B cell (primary cell): ENCODE measurements at regions not wholly inside any gene's neighbourhood (a gene's known extent, or its start where the extent isn't known, plus 50 kb on each side); places are given as distances from the start of the nearest gene placed in this dataset.

Experiments used
- ATAC-seq: fragments of 200-7000 bp; cut with Tn5 transposase; one replicate; pipeline ENCODE4 v1.10.0; 2021; ENCODE audit warnings: low read depth, mild to moderate bottlenecking, moderate number of reproducible peaks, moderate library complexity
- CTCF ChIA-PET: fragments of 350-600 bp; sonication (Branson Sonifier 250); formaldehyde crosslinking; loops from one replicate; lab custom pipeline; 2021; ENCODE audit warnings: antibody characterized with exemption, inconsistent platforms; lab: Charles Lee
- POLR2A ChIA-PET: fragments of 350-600 bp; sonication (Branson Sonifier 250); formaldehyde crosslinking; loops from one replicate; lab custom pipeline; 2021; ENCODE audit warnings: antibody characterized with exemption; lab: Charles Lee
- DNase-seq: peaks from one replicate; pipeline ENCODE4 v3.0.0; 2013
- H2AFZ ChIP-seq: 2 replicates; pipeline ENCODE4 v1.6.1; 2012; ENCODE audit warnings: mild to moderate bottlenecking, low read depth, low read length; ENCODE audit not compliant: insufficient read depth, poor library complexity, severe bottlenecking
- H3K27ac ChIP-seq, 2 donors: 1 replicate in 1 of 2; 2 replicates in 1 of 2; pipeline ENCODE4 v1.5.1; 2012 to 2013; ENCODE audit warnings: low read length in 2 of 2, mild to moderate bottlenecking in 2 of 2, moderate library complexity in 1 of 2
- H3K27me3 ChIP-seq, 4 experiments: fragments of 200-600 bp in 1 of 4; sonication (generic) in 1 of 4; replicated peaks in 1 of 4; 1 replicate in 2 of 4; 2 replicates in 2 of 4; pipeline versions ENCODE4 v1.6.1 to v1.7.0; 2013 to 2016; ENCODE audit warnings: low read length in 3 of 4, mild to moderate bottlenecking in 2 of 4, mixed read lengths in 1 of 4, moderate library complexity in 1 of 4; ENCODE audit not compliant: insufficient read depth in 4 of 4, control insufficient read depth in 3 of 4; ENCODE audit errors: control extremely low read depth in 1 of 4
- H3K36me3 ChIP-seq, 2 experiments: replicated peaks in 1 of 2; 1 replicate in 1 of 2; 2 replicates in 1 of 2; pipeline versions ENCODE4 v1.6.1 to v1.7.1; 2013; ENCODE audit warnings: low read length in 1 of 2; ENCODE audit not compliant: insufficient read depth in 2 of 2, control insufficient read depth in 1 of 2; ENCODE audit errors: control extremely low read depth in 1 of 2, extremely low read depth in 1 of 2
- H3K4me1 ChIP-seq, 2 donors: fragments of 200-600 bp in 1 of 2; sonication (generic) in 1 of 2; 1 replicate in 1 of 2; 2 replicates in 1 of 2; pipeline versions ENCODE4 v1.5.1 to v1.6.1; 2013 to 2017; ENCODE audit warnings: low read length in 2 of 2; ENCODE audit not compliant: control insufficient read depth in 2 of 2, insufficient read depth in 2 of 2
- H3K4me2 ChIP-seq: replicated peaks from 2 replicates; pipeline ENCODE3; 2012; ENCODE audit warnings: mild to moderate bottlenecking, low read depth, low read length; ENCODE audit not compliant: poor library complexity, severe bottlenecking
- H3K4me3 ChIP-seq, 5 experiments: fragments of 200-600 bp in 1 of 5; sonication (generic) in 1 of 5; 1 replicate in 3 of 5; 2 replicates in 2 of 5; pipeline versions ENCODE4 v1.5.1 to v1.7.0; 2011 to 2016; ENCODE audit warnings: low read length in 4 of 5, mild to moderate bottlenecking in 4 of 5, low read depth in 2 of 5, control low read depth in 1 of 5, moderate library complexity in 1 of 5; ENCODE audit not compliant: insufficient read depth in 1 of 5; ENCODE audit errors: control extremely low read depth in 1 of 5, extremely low read depth in 1 of 5
- H3K79me2 ChIP-seq: fragments of 200-600 bp; sonication (generic); one replicate; pipeline ENCODE4 v1.6.0; 2016; ENCODE audit warnings: low read length; ENCODE audit not compliant: control insufficient read depth, insufficient read depth
- H3K9ac ChIP-seq: fragments of 200-600 bp; sonication (generic); 2 replicates; pipeline ENCODE4 v1.6.1; 2017; ENCODE audit warnings: mild to moderate bottlenecking, low read length, moderate library complexity
- H3K9me3 ChIP-seq, 3 donors: one replicate each; pipeline versions ENCODE4 v1.6.1 to v1.7.1; 2013; ENCODE audit warnings: low read length in 2 of 3; ENCODE audit not compliant: control insufficient read depth in 2 of 3, insufficient read depth in 1 of 3; ENCODE audit errors: control extremely low read depth in 1 of 3
- H4K20me1 ChIP-seq: 2 replicates; pipeline ENCODE4 v1.6.0; 2012; ENCODE audit warnings: mild to moderate bottlenecking, low read length; ENCODE audit not compliant: insufficient read depth, control insufficient read depth, poor library complexity, severe bottlenecking
- H3K27ac Mint-ChIP-seq: one replicate; pipeline ENCODE4 v1.8.0; 2021; ENCODE audit warnings: mixed read lengths
- H3K27me3 Mint-ChIP-seq: one replicate; pipeline ENCODE4 v1.8.0; 2021; ENCODE audit warnings: mixed read lengths
- H3K4me1 Mint-ChIP-seq: one replicate; pipeline ENCODE4 v1.8.0; 2021; ENCODE audit warnings: mixed read lengths
- H3K4me3 Mint-ChIP-seq: one replicate; pipeline ENCODE4 v1.8.0; 2021; ENCODE audit warnings: mixed read lengths
- H3K9me3 Mint-ChIP-seq: one replicate; pipeline ENCODE4 v1.8.0; 2022; ENCODE audit warnings: mixed read lengths; ENCODE audit not compliant: insufficient read depth
- EZH2 ChIP-seq: IDR thresholded peaks from 2 replicates; pipeline ENCODE4 v1.6.1; 2012; ENCODE audit warnings: borderline replicate concordance, low read depth, mild to moderate bottlenecking, moderate library complexity, low read length; ENCODE audit not compliant: insufficient read depth, poor library complexity, severe bottlenecking
- WGBS: methylation state at CpG from one replicate; pipeline ENCODE4 v1.1.5; 2013; ENCODE audit warnings: missing lambda C conversion rate; ENCODE audit not compliant: insufficient coverage; 5-methylcytosine and 5-hydroxymethylcytosine counted together
- intact Hi-C: fragments of 100-400 bp; cut with micrococcal nuclease; formaldehyde crosslinking; loops from one replicate; pipeline ENCODE4 v1.10.0; 2022
- TF ChIP-seq, protein P1 (sequence below): fragments of 200-600 bp; IDR thresholded peaks from one replicate; pipeline ENCODE4 v1.8.0; 2022; ENCODE audit warnings: antibody characterized with exemption, mild to moderate bottlenecking

DNA sequence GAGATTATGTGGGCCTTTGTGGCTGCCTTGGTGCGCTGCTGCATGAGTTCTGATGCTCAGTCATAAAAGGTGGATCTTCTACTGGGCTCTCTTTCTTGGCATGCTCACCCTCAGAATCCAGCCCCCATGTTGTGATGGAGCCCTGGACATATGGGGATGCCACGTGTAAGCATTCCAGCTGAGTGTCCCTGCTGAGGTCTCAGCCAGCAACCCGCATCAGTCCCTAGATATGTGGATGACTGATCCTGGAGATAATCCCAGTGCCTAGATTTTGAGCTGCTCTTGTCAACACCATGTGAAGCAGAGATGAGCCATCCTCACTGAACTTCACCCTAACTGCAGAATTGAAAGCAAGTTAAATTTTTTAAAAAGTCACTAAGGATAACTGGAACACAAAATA lies 390.1 kb downstream of the DMRT2 start:
- ATAC-seq = no peak
- no peak for DNase-seq
- Mint-ChIP-seq H3K4me3 (no peak overlapping the region), H3K27ac (no peak overlapping the region), H3K27me3 (peaks cover 8% of the 10 kb centered on the region), H3K4me1 (no peaks in the 10 kb centered on the region), H3K9me3 (no peaks in the 10 kb centered on the region)
- no peak overlapping the region for H3K4me2 ChIP-seq
- ChIA-PET POLR2A (no interaction called here), CTCF (no interaction called here)
- H3K9ac ChIP-seq = no peak overlapping the region
- no peaks in the 10 kb centered on the region for H4K20me1 ChIP-seq
- H3K27me3 ChIP-seq = no peaks in the 10 kb centered on the region
- no peak overlapping the region for H3K4me3 ChIP-seq
- intact Hi-C loops = no loop called here
- no peak overlapping the region for H2AFZ ChIP-seq
- no peaks in the 10 kb centered on the region for H3K36me3 ChIP-seq
- H3K9me3 ChIP-seq = peaks cover 0 to 4% (median 0%) of the 10 kb centered on the region in 3 donors
- no peaks in the 10 kb centered on the region for H3K79me2 ChIP-seq
- 76% methylated on average over 3 of the region's 3 CpGs for WGBS
- H3K27ac ChIP-seq = no peak overlapping the region
- TF ChIP-seq, protein P1, sequence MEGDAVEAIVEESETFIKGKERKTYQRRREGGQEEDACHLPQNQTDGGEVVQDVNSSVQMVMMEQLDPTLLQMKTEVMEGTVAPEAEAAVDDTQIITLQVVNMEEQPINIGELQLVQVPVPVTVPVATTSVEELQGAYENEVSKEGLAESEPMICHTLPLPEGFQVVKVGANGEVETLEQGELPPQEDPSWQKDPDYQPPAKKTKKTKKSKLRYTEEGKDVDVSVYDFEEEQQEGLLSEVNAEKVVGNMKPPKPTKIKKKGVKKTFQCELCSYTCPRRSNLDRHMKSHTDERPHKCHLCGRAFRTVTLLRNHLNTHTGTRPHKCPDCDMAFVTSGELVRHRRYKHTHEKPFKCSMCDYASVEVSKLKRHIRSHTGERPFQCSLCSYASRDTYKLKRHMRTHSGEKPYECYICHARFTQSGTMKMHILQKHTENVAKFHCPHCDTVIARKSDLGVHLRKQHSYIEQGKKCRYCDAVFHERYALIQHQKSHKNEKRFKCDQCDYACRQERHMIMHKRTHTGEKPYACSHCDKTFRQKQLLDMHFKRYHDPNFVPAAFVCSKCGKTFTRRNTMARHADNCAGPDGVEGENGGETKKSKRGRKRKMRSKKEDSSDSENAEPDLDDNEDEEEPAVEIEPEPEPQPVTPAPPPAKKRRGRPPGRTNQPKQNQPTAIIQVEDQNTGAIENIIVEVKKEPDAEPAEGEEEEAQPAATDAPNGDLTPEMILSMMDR = no peak
- TF ChIP-seq EZH2 = no peak
- H3K4me1 ChIP-seq = no peaks in the 10 kb centered on the region

DNA sequence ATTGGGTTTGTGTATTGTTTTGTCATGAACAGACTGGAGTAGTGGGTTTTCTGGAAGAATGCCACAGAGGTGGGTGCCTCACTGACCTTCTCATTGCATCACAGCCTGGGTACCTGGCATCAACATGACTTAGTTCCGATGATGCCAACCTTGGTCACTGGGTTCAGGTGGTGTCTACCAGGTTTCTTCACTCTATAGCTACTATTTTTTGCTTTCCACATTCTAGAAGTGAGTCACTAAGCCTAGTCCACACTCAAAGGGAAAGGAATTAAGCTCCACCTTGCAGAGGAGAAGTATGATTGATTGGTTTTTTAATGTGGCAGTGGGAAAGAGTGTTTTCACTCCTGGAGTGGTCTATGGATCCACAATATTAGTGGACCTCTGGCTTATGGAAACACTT lies 391.9 kb downstream of the DMRT2 start:
- no peak for TF ChIP-seq EZH2
- TF ChIP-seq, protein P1 = no peak
- POLR2A ChIA-PET = no interaction called here
- CTCF ChIA-PET = no interaction called here

More for the DNA sequence above, 391.9 kb downstream of the DMRT2 start:
- Histone ChIP-seq H4K20me1 (no peaks in the 10 kb centered on the region), H3K27ac (no peak overlapping the region), H3K4me3 (no peak overlapping the region), H3K79me2 (no peaks in the 10 kb centered on the region), H2AFZ (no peak overlapping the region), H3K9ac (no peak overlapping the region), H3K4me2 (no peak overlapping the region), H3K4me1 (no peaks in the 10 kb centered on the region), H3K9me3 (peaks cover 0 to 4% (median 0%) of the 10 kb centered on the region in 3 donors), H3K36me3 (no peaks in the 10 kb centered on the region), H3K27me3 (no peaks in the 10 kb centered on the region)
- intact Hi-C loops = no loop called here
- Mint-ChIP-seq H3K27me3 (peaks cover 8% of the 10 kb centered on the region), H3K4me1 (no peaks in the 10 kb centered on the region), H3K27ac (no peak overlapping the region), H3K4me3 (no peak overlapping the region), H3K9me3 (no peaks in the 10 kb centered on the region)
- no peak for ATAC-seq
- 100% methylated on average over 1 of the region's 1 CpG for WGBS
- DNase-seq = no peak
